K562 (cell line): ENCODE measurements at regions not wholly inside any gene's neighbourhood (a gene's known extent, or its start where the extent isn't known, plus 50 kb on each side); places are given as distances from the start of the nearest gene placed in this dataset.

Experiments
- JUNB ChIP-seq: fragments of 450-650 bp; formaldehyde crosslinking; conservative IDR thresholded peaks from 2 replicates; pipeline ENCODE4 v1.4.0; 2020; ENCODE audit warnings: mild to moderate bottlenecking
- RAD21 ChIP-seq, 2 experiments: fragments of 250-450 bp in 1 of 2; fragments of 450-650 bp in 1 of 2; sonication (Bioruptor Pico) in 1 of 2; formaldehyde crosslinking in 1 of 2; IDR thresholded peaks in 1 of 2; conservative IDR thresholded peaks in 1 of 2; 2 replicates each; pipeline versions ENCODE4 v1.4.0 to v1.8.0; 2020 to 2022; ENCODE audit warnings: mild to moderate bottlenecking in 2 of 2, moderate library complexity in 1 of 2
- RFX7 ChIP-seq: fragments of 250-450 bp; sonication (Bioruptor Pico); IDR thresholded peaks from 2 replicates; pipeline ENCODE4 v1.5.1; 2021; ENCODE audit warnings: mild to moderate bottlenecking
- TCF7 ChIP-seq: sonication (generic); IDR thresholded peaks from 2 replicates; pipeline ENCODE4 v1.6.1; 2016; ENCODE audit warnings: antibody characterized with exemption, borderline replicate concordance
- ZBTB5 ChIP-seq: fragments of 450-650 bp; IDR thresholded peaks from 2 replicates; pipeline ENCODE4 v1.6.1; 2017; ENCODE audit warnings: antibody characterized with exemption
- TF ChIP-seq, protein P1 (sequence below), 2 experiments: fragments of 450-650 bp in 1 of 2; sonication (generic) in 1 of 2; formaldehyde crosslinking in 1 of 2; IDR thresholded peaks; 2 replicates each; pipeline versions ENCODE4 v1.7.1 to v1.9.0; 2016 to 2022; ENCODE audit warnings: inconsistent platforms in 1 of 2, mild to moderate bottlenecking in 1 of 2, missing genetic modification reagents in 1 of 2
- TF ChIP-seq, protein P2 (sequence below): fragments of 200-400 bp; formaldehyde crosslinking; IDR thresholded peaks from 2 replicates; pipeline ENCODE4 v1.6.1; 2017; ENCODE audit warnings: mild to moderate bottlenecking, low read depth, low read length, moderate library complexity

DNA sequence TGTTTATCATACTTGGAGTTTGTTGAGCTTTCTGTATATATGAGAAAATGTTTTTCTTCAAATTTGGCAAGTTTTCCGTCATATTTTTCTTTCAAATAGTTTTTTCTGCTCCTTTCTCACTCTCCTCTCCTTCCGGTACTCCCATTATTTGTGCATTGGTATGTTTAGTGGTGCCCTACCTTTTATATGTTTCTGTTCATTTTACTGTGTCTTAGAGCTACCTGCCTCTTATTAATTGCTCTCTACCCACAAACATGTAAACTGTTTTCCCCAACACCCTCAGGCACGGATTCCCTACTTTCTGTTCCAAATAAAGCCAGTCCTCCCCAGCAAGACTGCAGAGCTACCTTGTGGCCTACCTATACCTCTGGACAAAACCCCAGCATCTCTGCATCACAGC, 60.6 kb upstream of the S1PR3 start (continued):
- TF ChIP-seq RFX7 (CRISPR knock-in tag) (no peak), ZBTB5 (no peak), RAD21 (CRISPR knock-in tag; conservative IDR thresholded peaks at IDR 0.05 in 1 of 2, IDR thresholded peaks at IDR 0.05 in 1 of 2) (no peak), JUNB (CRISPR knock-in tag) (no peak), TCF7 (no peak)
- TF ChIP-seq, protein P1, sequence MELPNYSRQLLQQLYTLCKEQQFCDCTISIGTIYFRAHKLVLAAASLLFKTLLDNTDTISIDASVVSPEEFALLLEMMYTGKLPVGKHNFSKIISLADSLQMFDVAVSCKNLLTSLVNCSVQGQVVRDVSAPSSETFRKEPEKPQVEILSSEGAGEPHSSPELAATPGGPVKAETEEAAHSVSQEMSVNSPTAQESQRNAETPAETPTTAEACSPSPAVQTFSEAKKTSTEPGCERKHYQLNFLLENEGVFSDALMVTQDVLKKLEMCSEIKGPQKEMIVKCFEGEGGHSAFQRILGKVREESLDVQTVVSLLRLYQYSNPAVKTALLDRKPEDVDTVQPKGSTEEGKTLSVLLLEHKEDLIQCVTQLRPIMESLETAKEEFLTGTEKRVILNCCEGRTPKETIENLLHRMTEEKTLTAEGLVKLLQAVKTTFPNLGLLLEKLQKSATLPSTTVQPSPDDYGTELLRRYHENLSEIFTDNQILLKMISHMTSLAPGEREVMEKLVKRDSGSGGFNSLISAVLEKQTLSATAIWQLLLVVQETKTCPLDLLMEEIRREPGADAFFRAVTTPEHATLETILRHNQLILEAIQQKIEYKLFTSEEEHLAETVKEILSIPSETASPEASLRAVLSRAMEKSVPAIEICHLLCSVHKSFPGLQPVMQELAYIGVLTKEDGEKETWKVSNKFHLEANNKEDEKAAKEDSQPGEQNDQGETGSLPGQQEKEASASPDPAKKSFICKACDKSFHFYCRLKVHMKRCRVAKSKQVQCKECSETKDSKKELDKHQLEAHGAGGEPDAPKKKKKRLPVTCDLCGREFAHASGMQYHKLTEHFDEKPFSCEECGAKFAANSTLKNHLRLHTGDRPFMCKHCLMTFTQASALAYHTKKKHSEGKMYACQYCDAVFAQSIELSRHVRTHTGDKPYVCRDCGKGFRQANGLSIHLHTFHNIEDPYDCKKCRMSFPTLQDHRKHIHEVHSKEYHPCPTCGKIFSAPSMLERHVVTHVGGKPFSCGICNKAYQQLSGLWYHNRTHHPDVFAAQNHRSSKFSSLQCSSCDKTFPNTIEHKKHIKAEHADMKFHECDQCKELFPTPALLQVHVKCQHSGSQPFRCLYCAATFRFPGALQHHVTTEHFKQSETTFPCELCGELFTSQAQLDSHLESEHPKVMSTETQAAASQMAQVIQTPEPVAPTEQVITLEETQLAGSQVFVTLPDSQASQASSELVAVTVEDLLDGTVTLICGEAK (IDR thresholded peaks at IDR 0.05), result no peak
- TF ChIP-seq, protein P1 (CRISPR knock-in tag; IDR thresholded peaks at IDR 0.05), result no peak
- TF ChIP-seq, protein P2, sequence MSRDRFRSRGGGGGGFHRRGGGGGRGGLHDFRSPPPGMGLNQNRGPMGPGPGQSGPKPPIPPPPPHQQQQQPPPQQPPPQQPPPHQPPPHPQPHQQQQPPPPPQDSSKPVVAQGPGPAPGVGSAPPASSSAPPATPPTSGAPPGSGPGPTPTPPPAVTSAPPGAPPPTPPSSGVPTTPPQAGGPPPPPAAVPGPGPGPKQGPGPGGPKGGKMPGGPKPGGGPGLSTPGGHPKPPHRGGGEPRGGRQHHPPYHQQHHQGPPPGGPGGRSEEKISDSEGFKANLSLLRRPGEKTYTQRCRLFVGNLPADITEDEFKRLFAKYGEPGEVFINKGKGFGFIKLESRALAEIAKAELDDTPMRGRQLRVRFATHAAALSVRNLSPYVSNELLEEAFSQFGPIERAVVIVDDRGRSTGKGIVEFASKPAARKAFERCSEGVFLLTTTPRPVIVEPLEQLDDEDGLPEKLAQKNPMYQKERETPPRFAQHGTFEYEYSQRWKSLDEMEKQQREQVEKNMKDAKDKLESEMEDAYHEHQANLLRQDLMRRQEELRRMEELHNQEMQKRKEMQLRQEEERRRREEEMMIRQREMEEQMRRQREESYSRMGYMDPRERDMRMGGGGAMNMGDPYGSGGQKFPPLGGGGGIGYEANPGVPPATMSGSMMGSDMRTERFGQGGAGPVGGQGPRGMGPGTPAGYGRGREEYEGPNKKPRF, result no peak
- TF ChIP-seq, all 486 proteins: peak for 0
